ENCODE measurements at regions not wholly inside any gene's neighbourhood (a gene's known extent, or its start where the extent isn't known, plus 50 kb on each side); places are given as distances from the start of the nearest gene placed in this dataset.

DNA sequence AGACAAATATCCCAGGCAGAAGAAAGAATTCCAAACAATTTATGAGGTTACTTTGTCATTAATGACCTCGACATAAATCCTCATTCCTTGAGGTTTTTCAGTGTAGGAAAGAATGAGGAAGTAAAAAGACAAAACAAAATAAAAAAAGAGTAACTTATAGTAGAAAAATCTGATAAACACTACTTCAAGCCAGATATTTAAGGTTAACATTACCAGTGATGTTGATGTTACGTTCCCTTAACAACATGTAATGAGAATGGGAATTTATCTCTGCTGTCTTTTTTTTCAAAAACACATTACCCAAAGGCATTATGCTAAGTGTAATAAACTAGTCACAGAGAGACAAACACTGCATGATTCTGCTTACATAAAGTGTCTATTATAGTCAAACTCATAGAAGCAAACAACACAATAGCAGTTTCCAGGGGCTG is 935.1 kb downstream of the SLITRK1 start:
- Histone ChIP-seq H3K9ac (ENCODE audit: control insufficient read depth, insufficient read depth, low read length) (no peak overlapping the region), H3K4me1 (ENCODE audit: control insufficient read depth, insufficient read depth, low read length) (no peaks in the 10 kb centered on the region), H3K4me2 (ENCODE audit: control insufficient read depth, insufficient read depth) (no peak overlapping the region), H3K27ac (ENCODE audit: control insufficient read depth, insufficient read depth) (no peak overlapping the region), H3K79me2 (ENCODE audit: control insufficient read depth, insufficient read depth, low read length) (no peaks in the 10 kb centered on the region), H3K9me3 (replicated peaks; ENCODE audit: control insufficient read depth, insufficient read depth, low read length) (no peaks in the 10 kb centered on the region), H3K27me3 (replicated peaks in 1 of 2; ENCODE audit: control insufficient read depth in 2 of 2, insufficient read depth in 2 of 2, low read length in 1 of 2) (no peaks in the 10 kb centered on the region), H4K20me1 (ENCODE audit: control insufficient read depth, insufficient read depth) (no peaks in the 10 kb centered on the region), H2AFZ (ENCODE audit: control insufficient read depth, low read depth, low read length) (no peak overlapping the region), H3K4me3 (no peak overlapping the region), H3K36me3 (ENCODE audit: control insufficient read depth in 2 of 2, insufficient read depth in 2 of 2, low read length in 1 of 2) (no peaks in the 10 kb centered on the region)
- ChIA-PET CTCF (no interaction called here), RAD21 (ENCODE audit: unreplicated experiment) (no interaction called here), POLR2A (no interaction called here), SMC1A (ENCODE audit: uncharacterized antibody, unreplicated experiment) (no interaction called here)
- BruUV-seq (replicated peaks) = no TSS peak
- in situ Hi-C loops (cut with MboI) (no loop called here), intact Hi-C loops (cut with micrococcal nuclease; ENCODE audit: unreplicated experiment) (no loop called here)
- ATAC-seq = no peak
- no peak for TF ChIP-seq RB1 (IDR thresholded peaks at IDR 0.05; ENCODE audit: borderline replicate concordance)
- TF ChIP-seq, protein P1, sequence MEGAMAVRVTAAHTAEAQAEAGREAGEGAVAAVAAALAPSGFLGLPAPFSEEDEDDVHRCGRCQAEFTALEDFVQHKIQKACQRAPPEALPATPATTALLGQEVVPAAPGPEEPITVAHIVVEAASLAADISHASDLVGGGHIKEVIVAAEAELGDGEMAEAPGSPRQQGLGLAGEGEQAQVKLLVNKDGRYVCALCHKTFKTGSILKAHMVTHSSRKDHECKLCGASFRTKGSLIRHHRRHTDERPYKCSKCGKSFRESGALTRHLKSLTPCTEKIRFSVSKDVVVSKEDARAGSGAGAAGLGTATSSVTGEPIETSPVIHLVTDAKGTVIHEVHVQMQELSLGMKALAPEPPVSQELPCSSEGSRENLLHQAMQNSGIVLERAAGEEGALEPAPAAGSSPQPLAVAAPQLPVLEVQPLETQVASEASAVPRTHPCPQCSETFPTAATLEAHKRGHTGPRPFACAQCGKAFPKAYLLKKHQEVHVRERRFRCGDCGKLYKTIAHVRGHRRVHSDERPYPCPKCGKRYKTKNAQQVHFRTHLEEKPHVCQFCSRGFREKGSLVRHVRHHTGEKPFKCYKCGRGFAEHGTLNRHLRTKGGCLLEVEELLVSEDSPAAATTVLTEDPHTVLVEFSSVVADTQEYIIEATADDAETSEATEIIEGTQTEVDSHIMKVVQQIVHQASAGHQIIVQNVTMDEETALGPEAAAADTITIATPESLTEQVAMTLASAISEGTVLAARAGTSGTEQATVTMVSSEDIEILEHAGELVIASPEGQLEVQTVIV (IDR thresholded peaks at IDR 0.05; ENCODE audit: borderline replicate concordance, partially characterized antibody) = no peak
- TF ChIP-seq KLF5 (IDR thresholded peaks at IDR 0.05; ENCODE audit: partially characterized antibody) = no peak
- no peak for FAIRE-seq
- no peak for DNase-seq (ENCODE audit: low read depth, low spot score)
- 0% methylated on average over 2 of the region's 2 CpGs for WGBS (ENCODE audit: insufficient coverage, insufficient replicate concordance, low lambda C conversion rate, missing lambda C conversion rate)

DNA sequence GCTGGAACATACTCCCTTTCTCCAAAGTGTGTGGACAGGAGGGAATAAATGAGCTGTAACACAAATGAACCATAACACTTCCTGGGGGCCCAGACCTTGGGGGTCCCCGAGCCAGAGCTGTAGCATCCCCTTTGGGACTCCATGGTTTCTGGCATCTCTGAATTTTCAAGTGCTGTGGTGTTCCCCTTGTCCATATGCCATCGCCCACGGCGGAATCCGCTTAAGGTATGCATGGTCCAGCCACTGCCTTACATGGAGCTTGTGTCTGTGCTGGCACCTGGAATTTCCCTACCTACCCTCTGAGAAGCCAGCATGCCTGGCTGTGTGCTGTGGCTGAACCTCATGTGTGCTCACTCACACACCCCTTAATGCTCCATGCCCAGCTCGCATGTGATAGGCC is 943.6 kb downstream of the SLITRK1 start:
- ChIA-PET SMC1A (ENCODE audit: uncharacterized antibody, unreplicated experiment) (no interaction called here), CTCF (no interaction called here), RAD21 (ENCODE audit: unreplicated experiment) (no interaction called here), POLR2A (no interaction called here)
- ATAC-seq (peak; percentile 21; the same call in 1 of the 3 replicates), DNase-seq (ENCODE audit: low read depth, low spot score) (no peak), FAIRE-seq (no peak)
- H3K4me3 ChIP-seq = no peak overlapping the region
- H3K9ac ChIP-seq (ENCODE audit: control insufficient read depth, insufficient read depth, low read length) = no peak overlapping the region
- H3K27me3 ChIP-seq (replicated peaks in 1 of 2; ENCODE audit: control insufficient read depth in 2 of 2, insufficient read depth in 2 of 2, low read length in 1 of 2) = no peaks in the 10 kb centered on the region
- no peak overlapping the region for H3K27ac ChIP-seq (ENCODE audit: control insufficient read depth, insufficient read depth)
- H2AFZ ChIP-seq (ENCODE audit: control insufficient read depth, low read depth, low read length) = no peak overlapping the region
- intact Hi-C loops (cut with micrococcal nuclease; ENCODE audit: unreplicated experiment) (no loop called here), in situ Hi-C loops (cut with MboI) (no loop called here)
- H3K9me3 ChIP-seq (replicated peaks; ENCODE audit: control insufficient read depth, insufficient read depth, low read length) = no peaks in the 10 kb centered on the region
- no peaks in the 10 kb centered on the region for H4K20me1 ChIP-seq (ENCODE audit: control insufficient read depth, insufficient read depth)
- H3K79me2 ChIP-seq (ENCODE audit: control insufficient read depth, insufficient read depth, low read length) = no peaks in the 10 kb centered on the region
- no peaks in the 10 kb centered on the region for H3K36me3 ChIP-seq (ENCODE audit: control insufficient read depth in 2 of 2, insufficient read depth in 2 of 2, low read length in 1 of 2)
- no peaks in the 10 kb centered on the region for H3K4me1 ChIP-seq (ENCODE audit: control insufficient read depth, insufficient read depth, low read length)
- no TSS peak for BruUV-seq (replicated peaks)
- 64% methylated on average over 6 of the region's 6 CpGs for WGBS (ENCODE audit: insufficient coverage, insufficient replicate concordance, low lambda C conversion rate, missing lambda C conversion rate)
- H3K4me2 ChIP-seq (ENCODE audit: control insufficient read depth, insufficient read depth) = no peak overlapping the region
- no peak for TF ChIP-seq ATF2 (IDR thresholded peaks at IDR 0.05; ENCODE audit: low read length)
- TF ChIP-seq PBX3 (IDR thresholded peaks at IDR 0.05; ENCODE audit: insufficient replicate concordance, low read depth, low read length) = no peak
- no peak for TF ChIP-seq MYB (IDR thresholded peaks at IDR 0.05; ENCODE audit: borderline replicate concordance, low read depth, low read length)
- no peak for TF ChIP-seq FOXK2 (IDR thresholded peaks at IDR 0.05)
- TF ChIP-seq SIN3A (IDR thresholded peaks at IDR 0.05; ENCODE audit: low read depth, low read length) = no peak
- TF ChIP-seq USF1 (IDR thresholded peaks at IDR 0.05; ENCODE audit: borderline replicate concordance, extremely low read length, insufficient read depth, low read depth, low read length) = no peak
- no peak for TF ChIP-seq ZNF24 (IDR thresholded peaks at IDR 0.05)
- no peak for TF ChIP-seq POLR2AphosphoS5 (IDR thresholded peaks at IDR 0.05; ENCODE audit: low read length)
- no peak for TF ChIP-seq POLR2A (IDR thresholded peaks at IDR 0.05; ENCODE audit: low read depth, low read length)
- no peak for TF ChIP-seq EGR1 (IDR thresholded peaks at IDR 0.05; ENCODE audit: borderline replicate concordance in 1 of 2, low read depth in 2 of 2, low read length in 2 of 2)
- TF ChIP-seq TBL1XR1 (IDR thresholded peaks at IDR 0.05; ENCODE audit: low read depth, low read length) = no peak

Measured in GM12878 (cell line).